ENCODE measurements at regions not wholly inside any gene's neighbourhood (a gene's known extent, or its start where the extent isn't known, plus 50 kb on each side); places are given as distances from the start of the nearest gene placed in this dataset.
"Not testable (repeated sequence)": the region's sequence is repeated elsewhere in the genome, so short reads cannot be mapped to it uniquely, and the experiment has no call there.

- no peak for DNase-seq (ENCODE audit: low read depth)
Observed at GRCh38 chr4:177185579-177185978, 124.1 kb upstream of the NEIL3 start.

GRCh38 chr4:177187371-177187770 is 122.3 kb upstream of the NEIL3 start:
- DNase-seq (ENCODE audit: low read depth), result no peak

GRCh38 chr4:177190995-177191580 is 118.6 kb upstream of the NEIL3 start:
- no peak for DNase-seq (ENCODE audit: low read depth)

GRCh38 chr4:177191586-177191985 is 118.1 kb upstream of the NEIL3 start:
- DNase-seq (ENCODE audit: low read depth), result no peak

GRCh38 chr4:177191991-177192390 is 117.7 kb upstream of the NEIL3 start:
- DNase-seq (ENCODE audit: low read depth), result no peak

- not testable (repeated sequence) for DNase-seq (ENCODE audit: low read depth)
Observed at GRCh38 chr4:177193024-177193715, 116.5 kb upstream of the NEIL3 start.

- no peak for DNase-seq (ENCODE audit: low read depth)
Observed at GRCh38 chr4:177194906-177195305, 114.8 kb upstream of the NEIL3 start.

GRCh38 chr4:177196615-177197014 is 113.1 kb upstream of the NEIL3 start:
- no peak for DNase-seq (ENCODE audit: low read depth)

GRCh38 chr4:177201614-177202013 is 108.1 kb upstream of the NEIL3 start:
- DNase-seq (ENCODE audit: low read depth), result no peak

GRCh38 chr4:177204126-177204525 is 105.5 kb upstream of the NEIL3 start:
- no peak for DNase-seq (ENCODE audit: low read depth)

GRCh38 chr4:177214935-177215334 is 94.7 kb upstream of the NEIL3 start:
- DNase-seq (ENCODE audit: low read depth), result no peak

GRCh38 chr4:177220376-177220775 is 89.3 kb upstream of the NEIL3 start:
- no peak for DNase-seq (ENCODE audit: low read depth)

- no peak for DNase-seq (ENCODE audit: low read depth)
Observed at GRCh38 chr4:177222781-177223180, 86.9 kb upstream of the NEIL3 start.

GRCh38 chr4:177225605-177226004 is 84.1 kb upstream of the NEIL3 start:
- no peak for DNase-seq (ENCODE audit: low read depth)

GRCh38 chr4:177227636-177228035 is 82.0 kb upstream of the NEIL3 start:
- DNase-seq (ENCODE audit: low read depth), result no peak

GRCh38 chr4:177228599-177228998 is 81.1 kb upstream of the NEIL3 start:
- no peak for DNase-seq (ENCODE audit: low read depth)

- no peak for DNase-seq (ENCODE audit: low read depth)
Observed at GRCh38 chr4:177229331-177229730, 80.3 kb upstream of the NEIL3 start.

GRCh38 chr4:177232473-177232872 is 77.2 kb upstream of the NEIL3 start:
- no peak for DNase-seq (ENCODE audit: low read depth)

- DNase-seq (ENCODE audit: low read depth), result no peak
Observed at GRCh38 chr4:177235026-177235425, 74.6 kb upstream of the NEIL3 start.

GRCh38 chr4:177236886-177237285 is 72.8 kb upstream of the NEIL3 start:
- no peak for DNase-seq (ENCODE audit: low read depth)

GRCh38 chr4:177237291-177237690 is 72.4 kb upstream of the NEIL3 start:
- DNase-seq (ENCODE audit: low read depth), result no peak

GRCh38 chr4:177239477-177239876 is 70.2 kb upstream of the NEIL3 start:
- DNase-seq (ENCODE audit: low read depth), result no peak

- no peak for DNase-seq (ENCODE audit: low read depth)
Observed at GRCh38 chr4:177239878-177240277, 69.8 kb upstream of the NEIL3 start.

GRCh38 chr4:177242651-177243286 is 66.9 kb upstream of the NEIL3 start:
- DNase-seq (ENCODE audit: low read depth), result no peak
